ENCODE measurements at regions not wholly inside any gene's neighbourhood (a gene's known extent, or its start where the extent isn't known, plus 50 kb on each side); places are given as distances from the start of the nearest gene placed in this dataset.

DNA sequence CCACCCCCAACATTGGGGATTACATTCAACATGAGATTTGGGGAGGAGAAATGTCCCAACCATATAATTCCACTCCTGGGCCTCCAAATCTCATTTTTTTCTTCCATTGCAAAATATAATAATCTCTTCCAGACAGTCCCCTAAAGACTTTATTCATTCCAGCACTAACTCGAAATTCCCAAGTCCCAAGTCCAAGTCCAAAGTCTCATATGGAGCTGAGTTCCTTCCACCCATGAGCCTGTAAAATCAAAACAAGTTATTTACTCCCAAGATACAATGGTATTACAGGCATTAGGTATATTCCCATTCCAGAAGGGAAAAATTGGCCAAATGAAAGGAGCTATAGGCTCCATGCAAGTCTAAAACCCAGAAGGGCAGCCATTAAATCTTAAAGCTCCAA lies 56.7 kb downstream of the P2RY1 start:
- Histone ChIP-seq H3K9me3 (ENCODE audit: control insufficient read depth, insufficient read depth, low read length) (no peaks in the 10 kb centered on the region), H3K4me3 (ENCODE audit: low read depth, low read length) (no peak overlapping the region), H3K27me3 (ENCODE audit: control insufficient read depth, insufficient read depth, low read length) (no peaks in the 10 kb centered on the region), H3K27ac (ENCODE audit: low read depth, low read length) (no peak overlapping the region)
- POLR2A ChIA-PET: no interaction called here
- TF ChIP-seq, protein P1, sequence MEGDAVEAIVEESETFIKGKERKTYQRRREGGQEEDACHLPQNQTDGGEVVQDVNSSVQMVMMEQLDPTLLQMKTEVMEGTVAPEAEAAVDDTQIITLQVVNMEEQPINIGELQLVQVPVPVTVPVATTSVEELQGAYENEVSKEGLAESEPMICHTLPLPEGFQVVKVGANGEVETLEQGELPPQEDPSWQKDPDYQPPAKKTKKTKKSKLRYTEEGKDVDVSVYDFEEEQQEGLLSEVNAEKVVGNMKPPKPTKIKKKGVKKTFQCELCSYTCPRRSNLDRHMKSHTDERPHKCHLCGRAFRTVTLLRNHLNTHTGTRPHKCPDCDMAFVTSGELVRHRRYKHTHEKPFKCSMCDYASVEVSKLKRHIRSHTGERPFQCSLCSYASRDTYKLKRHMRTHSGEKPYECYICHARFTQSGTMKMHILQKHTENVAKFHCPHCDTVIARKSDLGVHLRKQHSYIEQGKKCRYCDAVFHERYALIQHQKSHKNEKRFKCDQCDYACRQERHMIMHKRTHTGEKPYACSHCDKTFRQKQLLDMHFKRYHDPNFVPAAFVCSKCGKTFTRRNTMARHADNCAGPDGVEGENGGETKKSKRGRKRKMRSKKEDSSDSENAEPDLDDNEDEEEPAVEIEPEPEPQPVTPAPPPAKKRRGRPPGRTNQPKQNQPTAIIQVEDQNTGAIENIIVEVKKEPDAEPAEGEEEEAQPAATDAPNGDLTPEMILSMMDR (IDR thresholded peaks at IDR 0.05; ENCODE audit: low read depth, low read length): no peak
- no peak for DNase-seq (ENCODE audit: low read depth, low spot score)
- CTCF ChIA-PET: no interaction called here

DNA sequence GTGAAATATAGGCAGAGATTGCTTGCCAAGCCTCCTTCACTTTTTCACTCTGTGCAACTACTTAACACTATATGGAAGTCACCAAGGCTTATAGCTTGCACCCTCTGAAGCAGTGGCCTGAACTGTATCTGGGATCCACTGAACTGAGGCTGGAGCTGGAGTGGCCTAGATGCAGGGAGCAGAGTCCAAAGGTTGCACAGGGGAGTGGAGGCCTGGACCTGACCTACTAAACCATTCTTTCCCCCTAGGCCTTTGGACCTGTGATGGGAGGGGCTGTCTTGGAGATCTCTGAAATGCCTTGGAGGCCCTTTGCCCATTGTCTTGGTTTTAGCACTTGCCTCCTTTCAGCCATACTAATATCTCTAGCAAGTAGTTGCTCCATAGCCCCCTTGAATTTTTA lies 57.5 kb downstream of the P2RY1 start:
- POLR2A ChIA-PET: no interaction called here

DNA sequence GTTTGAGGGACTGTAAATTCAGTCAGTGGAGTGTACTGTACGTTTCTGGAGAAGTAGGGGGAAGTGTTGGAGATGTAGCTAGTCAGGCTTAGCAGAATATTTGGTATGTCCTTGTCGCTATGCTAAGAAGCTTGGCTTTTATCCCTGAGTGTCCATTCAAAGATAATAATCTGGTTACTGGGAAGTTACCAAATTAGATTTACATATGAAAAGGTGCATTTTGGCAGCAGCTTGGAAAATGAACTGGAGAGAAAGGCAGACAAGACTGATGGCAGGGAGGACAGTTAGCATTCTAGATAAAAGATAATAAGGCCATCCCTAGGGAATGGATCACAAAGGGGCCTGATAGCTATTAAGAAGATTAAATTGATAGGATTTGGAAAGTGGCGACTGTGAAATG lies 58.7 kb downstream of the P2RY1 start:
- TF ChIP-seq, protein P1 (IDR thresholded peaks at IDR 0.05; ENCODE audit: low read depth, low read length): no peak
- POLR2A ChIA-PET: no interaction called here
- DNase-seq (ENCODE audit: low read depth, low spot score): no peak
- H3K27me3 ChIP-seq (ENCODE audit: control insufficient read depth, insufficient read depth, low read length): no peaks in the 10 kb centered on the region
- CTCF ChIA-PET: no interaction called here
- H3K27ac ChIP-seq (ENCODE audit: low read depth, low read length): no peak overlapping the region
- no peaks in the 10 kb centered on the region for H3K9me3 ChIP-seq (ENCODE audit: control insufficient read depth, insufficient read depth, low read length)
- no peak overlapping the region for H3K4me3 ChIP-seq (ENCODE audit: low read depth, low read length)

More for the DNA sequence above, 57.5 kb downstream of the P2RY1 start:
- TF ChIP-seq, protein P1 (IDR thresholded peaks at IDR 0.05; ENCODE audit: low read depth, low read length): no peak
- CTCF ChIA-PET: no interaction called here
- H3K4me3 ChIP-seq (ENCODE audit: low read depth, low read length): no peak overlapping the region
- DNase-seq (ENCODE audit: low read depth, low spot score): no peak
- no peaks in the 10 kb centered on the region for H3K9me3 ChIP-seq (ENCODE audit: control insufficient read depth, insufficient read depth, low read length)
- no peaks in the 10 kb centered on the region for H3K27me3 ChIP-seq (ENCODE audit: control insufficient read depth, insufficient read depth, low read length)
- no peak overlapping the region for H3K27ac ChIP-seq (ENCODE audit: low read depth, low read length)

DNA sequence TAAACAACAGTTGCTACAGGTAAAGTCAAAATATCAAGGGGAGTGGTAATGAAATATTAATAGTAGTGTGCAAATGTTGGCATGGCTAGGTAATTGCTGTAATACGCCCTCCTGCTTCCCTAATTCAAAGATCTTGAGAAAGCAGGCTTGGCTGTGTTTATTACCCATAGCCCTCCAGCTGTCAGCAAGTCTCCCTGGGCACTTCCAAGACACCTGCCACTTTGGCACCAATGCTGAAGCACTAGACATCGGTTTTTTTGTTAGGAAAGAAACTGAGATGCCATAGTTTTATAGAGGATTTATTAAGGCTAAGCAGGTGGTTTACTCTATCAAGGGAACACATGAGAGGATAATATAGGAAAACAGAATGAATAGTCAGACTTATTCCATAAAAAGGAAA lies 64.4 kb downstream of the P2RY1 start:
- ChIA-PET POLR2A (no interaction called here), CTCF (no interaction called here)
- no peaks in the 10 kb centered on the region for H3K9me3 ChIP-seq (ENCODE audit: control insufficient read depth, insufficient read depth, low read length)
- TF ChIP-seq, protein P1 (IDR thresholded peaks at IDR 0.05; ENCODE audit: low read depth, low read length): no peak
- no peak overlapping the region for H3K27ac ChIP-seq (ENCODE audit: low read depth, low read length)
- H3K27me3 ChIP-seq (ENCODE audit: control insufficient read depth, insufficient read depth, low read length): no peaks in the 10 kb centered on the region
- DNase-seq (ENCODE audit: low read depth, low spot score): no peak
- H3K4me3 ChIP-seq (ENCODE audit: low read depth, low read length): no peak overlapping the region

DNA sequence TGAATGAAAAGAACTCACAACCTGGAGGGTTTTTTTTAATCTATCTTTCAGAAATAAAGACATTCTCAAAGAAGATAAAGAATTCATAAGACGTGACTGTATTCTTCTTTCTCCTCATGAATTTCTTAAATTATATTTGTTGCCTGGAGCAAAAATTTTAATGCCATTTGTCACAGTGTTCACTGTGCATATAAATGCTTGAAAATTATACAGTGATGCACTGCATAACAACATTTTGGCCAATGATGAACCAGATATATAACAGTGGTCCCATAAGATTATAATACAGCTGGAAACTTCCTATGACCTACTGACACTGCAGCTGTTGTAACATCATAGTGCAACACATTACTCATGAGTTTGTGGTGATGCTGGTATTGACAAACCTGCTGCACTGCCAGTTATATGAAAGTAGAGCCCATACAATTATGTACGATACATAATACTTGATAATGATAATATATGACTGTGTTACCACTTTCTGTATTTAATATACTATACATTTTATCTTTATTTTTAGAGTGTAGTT lies 67.3 kb downstream of the P2RY1 start:
- ChIA-PET POLR2A (no interaction called here), CTCF (interaction anchor here (1.0 kb wide), 1 partner anchor 35 kb away, joined by 3 read pairs; no protein-coding TSS in a partner anchor)
- no peak overlapping the region for H3K27ac ChIP-seq (ENCODE audit: low read depth, low read length)
- no peaks in the 10 kb centered on the region for H3K27me3 ChIP-seq (ENCODE audit: control insufficient read depth, insufficient read depth, low read length)
- TF ChIP-seq, protein P1 (IDR thresholded peaks at IDR 0.05; ENCODE audit: low read depth, low read length): no peak
- no peaks in the 10 kb centered on the region for H3K9me3 ChIP-seq (ENCODE audit: control insufficient read depth, insufficient read depth, low read length)
- DNase-seq (ENCODE audit: low read depth, low spot score): no peak
- no peak overlapping the region for H3K4me3 ChIP-seq (ENCODE audit: low read depth, low read length)

All from AG04450 (cell line).